Stimulated activated CD4-positive, alpha-beta T cell treated with anti-CD3 and anti-CD28 coated beads, Interleukin-12 subunit alpha, Interleukin-12 subunit beta, amount 100 ng/mL, for 48 hours (primary cell): ENCODE measurements at regions not wholly inside any gene's neighbourhood (a gene's known extent, or its start where the extent isn't known, plus 50 kb on each side); places are given as distances from the start of the nearest gene placed in this dataset.
"Not testable (repeated sequence)": the region's sequence is repeated elsewhere in the genome, so short reads cannot be mapped to it uniquely, and the experiment has no call there.

ENCODE experiments used
- DNase-seq, 3 donors: peaks; one replicate each; pipeline ENCODE4 v3.0.0-alpha.2; 2020; ENCODE audit warnings: low read depth in 2 of 3, low spot score in 1 of 3

DNA sequence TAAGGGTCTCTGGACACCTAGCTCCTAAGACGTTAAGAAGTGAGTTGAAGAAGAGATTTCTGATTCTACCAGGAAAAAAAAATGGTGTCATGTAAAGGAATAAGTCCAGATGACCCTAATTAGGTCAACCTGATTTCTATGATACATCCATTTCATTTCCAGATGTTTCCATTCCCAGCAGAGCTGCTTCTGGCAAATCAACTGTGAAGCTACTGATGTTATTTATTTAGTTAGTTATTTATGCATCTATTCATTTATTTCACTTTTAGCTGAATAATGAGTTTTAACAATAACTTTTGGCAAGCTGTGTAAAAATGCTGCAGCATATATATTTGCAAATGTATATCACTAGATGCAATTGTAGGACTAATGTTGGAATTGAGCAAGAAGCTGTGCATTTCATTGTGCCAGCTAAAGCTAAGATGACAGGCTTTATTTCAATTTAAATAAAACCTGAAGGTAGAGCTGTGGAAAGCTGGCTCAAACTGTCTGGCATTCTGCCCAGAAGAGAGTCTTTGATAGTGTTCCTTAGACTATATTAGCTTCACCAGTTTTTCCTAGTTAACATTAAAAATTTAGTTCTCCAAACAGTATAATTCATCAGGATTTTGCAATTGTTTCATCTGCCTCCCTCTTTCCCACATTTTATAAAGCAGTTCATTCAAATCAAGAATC, 1164.4 kb upstream of the ADGRL4 start:
- no peak for DNase-seq

DNA sequence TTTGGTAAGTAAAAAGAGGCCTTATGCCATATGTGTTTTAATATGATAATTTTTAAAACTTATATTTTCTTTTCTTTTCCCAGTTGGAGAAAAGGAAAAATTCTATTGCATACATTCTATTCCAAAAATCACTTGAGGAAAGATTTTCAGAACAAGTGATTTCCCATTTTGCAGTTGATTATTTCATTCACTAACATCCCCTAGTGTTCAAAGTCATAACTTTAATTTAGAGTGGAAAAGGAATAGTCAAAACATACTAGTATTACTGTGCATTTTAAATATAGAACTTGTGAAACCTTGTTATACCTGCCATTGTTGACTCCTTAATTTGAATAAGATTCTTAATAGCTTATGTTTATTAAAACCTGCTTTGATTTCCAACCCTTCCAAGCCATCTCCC, 1157.6 kb upstream of the ADGRL4 start:
- DNase-seq = no peak

DNA sequence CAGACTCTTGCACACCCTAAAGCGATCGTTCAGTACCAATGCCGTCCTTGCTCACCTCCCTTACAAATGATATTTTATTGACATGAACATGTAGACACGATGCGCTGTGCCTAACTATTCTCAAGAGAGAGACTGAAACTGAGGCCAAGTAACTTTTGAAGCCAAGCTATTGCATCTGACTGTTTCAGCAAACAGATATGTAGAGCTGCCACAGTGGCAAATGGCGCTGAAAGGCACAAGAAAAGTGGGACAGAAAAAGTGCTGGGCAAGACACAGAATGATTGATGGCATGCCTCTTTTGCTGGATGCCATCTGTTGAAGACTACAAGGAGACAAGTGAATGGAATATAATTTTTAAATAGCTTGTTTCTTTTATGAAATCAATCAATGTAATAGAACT, 1157.2 kb upstream of the ADGRL4 start:
- DNase-seq = no peak

DNA sequence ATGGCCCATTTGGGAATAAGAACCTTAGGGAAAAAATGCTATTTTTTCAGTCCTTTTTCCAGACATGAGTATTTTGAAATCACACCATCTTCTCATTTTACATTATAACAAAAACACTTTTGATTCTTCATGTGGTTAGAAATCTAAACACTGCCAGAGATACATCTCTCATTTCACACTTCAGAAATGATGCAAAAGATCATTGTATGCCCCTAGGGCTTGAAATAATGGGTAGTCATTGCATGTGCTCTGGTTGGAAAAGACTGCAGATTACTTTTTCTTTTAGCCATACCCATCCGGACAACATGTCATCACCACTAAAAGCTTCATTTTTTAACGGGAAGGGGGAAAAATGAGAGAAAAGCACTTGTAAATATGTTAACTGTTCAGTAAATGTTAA, 1152.2 kb upstream of the ADGRL4 start:
- DNase-seq = no peak

DNA sequence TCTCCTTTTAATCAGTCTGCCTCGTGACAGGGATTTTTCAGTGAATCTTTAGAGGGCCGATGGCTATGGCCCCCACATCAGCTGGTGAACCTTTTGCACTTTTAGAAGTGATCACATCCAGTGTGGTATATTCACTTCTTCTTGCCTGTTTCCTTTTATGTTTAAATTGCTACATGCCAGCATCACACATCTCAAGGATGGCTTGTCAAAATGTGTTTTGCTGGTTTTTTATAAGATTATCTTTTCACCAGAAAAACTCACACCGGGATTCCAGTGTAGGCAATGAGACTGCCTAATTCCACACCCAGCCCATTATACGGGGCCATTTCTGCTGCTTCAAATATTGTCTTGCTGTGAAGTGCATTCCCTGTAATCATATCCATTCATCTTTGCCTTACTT, 1151.7 kb upstream of the ADGRL4 start:
- DNase-seq = no peak

- no peak for DNase-seq
These were observed 1148.8 kb upstream of the ADGRL4 start for GRCh38 chr1:80155371-80155770.

DNA sequence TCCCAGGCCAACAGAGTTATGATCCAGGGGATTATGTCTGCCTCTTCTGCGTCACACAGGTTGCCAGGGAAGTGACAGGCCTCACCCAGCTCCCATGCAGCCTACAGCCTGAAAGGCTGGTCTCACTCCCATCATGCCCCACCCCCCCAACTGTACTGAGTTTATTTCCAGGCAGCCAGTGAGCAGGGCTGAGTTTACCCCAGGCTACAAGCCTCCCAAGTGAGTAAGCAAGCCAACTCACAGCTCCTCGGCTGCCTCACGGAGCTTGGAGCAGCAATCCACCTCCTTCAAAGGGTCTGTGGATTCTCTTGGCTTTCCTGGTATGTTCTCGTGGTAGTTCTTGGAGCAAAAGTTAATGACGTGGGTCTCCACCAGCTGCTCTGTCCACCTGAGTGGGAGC, 1147.6 kb upstream of the ADGRL4 start:
- DNase-seq = no peak

DNA sequence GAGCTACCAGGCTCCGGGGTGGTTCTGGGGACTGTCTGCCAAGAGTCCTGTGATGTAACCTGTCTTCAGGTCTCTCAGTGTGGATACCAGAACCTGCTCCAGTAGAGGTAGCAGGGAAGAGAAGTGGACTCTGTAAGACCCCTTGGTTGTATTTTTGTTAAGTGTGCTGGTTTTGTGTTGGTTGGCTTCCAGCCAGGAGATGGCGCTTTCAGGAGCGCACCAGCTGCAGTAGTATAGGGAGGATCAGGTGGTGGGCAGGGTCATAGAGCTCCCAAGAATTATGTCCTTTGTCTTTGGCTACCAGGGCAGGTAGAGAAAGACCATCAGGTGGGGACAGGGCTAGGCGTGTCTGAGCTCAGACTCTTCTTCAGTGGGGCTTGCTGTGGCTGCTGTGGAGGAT, 1147.2 kb upstream of the ADGRL4 start:
- DNase-seq = no peak

DNA sequence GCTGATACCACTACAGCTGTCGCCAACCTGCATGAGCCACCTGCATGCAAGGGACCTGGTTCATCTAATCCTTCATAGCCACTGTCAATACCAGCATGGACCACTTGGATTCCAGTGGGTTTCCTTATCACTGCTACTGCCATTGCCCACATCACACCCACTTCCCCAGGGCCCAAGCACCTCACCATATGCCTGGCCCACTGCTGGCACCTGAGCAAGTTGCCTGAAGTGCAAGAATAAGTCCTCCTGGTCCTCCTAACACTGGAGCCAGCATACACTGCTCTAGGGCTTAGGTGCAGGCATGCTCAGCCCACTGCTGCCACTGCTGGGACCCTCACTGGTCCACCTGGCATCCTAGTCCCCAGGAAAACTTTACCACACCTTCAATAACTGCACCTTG, 1136.8 kb upstream of the ADGRL4 start:
- no peak for DNase-seq

GRCh38 chr1:80137946-80138602, 1131.5 kb upstream of the ADGRL4 start:
- not testable (repeated sequence) for DNase-seq

GRCh38 chr1:80113168-80114038, 1106.9 kb upstream of the ADGRL4 start:
- no peak for DNase-seq

DNA sequence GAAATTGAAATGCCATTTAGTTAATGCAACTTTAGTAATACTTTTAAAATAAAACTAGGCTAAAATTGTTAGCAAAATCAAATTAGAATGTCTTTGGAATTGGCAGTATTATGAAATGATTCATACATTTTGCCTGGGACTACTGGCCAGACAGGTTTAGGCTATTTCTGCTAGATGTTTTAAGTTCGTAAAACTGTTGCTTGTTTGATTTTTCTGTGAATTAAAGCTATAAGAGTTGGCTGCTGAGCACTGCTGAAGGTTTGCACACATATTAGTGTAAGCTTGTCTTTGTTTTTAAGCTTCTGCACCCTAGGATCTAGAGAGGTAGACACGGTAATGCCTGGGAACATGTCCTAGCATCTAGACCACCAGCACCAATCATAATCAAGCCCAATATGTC, 1094.6 kb upstream of the ADGRL4 start:
- DNase-seq = no peak

DNA sequence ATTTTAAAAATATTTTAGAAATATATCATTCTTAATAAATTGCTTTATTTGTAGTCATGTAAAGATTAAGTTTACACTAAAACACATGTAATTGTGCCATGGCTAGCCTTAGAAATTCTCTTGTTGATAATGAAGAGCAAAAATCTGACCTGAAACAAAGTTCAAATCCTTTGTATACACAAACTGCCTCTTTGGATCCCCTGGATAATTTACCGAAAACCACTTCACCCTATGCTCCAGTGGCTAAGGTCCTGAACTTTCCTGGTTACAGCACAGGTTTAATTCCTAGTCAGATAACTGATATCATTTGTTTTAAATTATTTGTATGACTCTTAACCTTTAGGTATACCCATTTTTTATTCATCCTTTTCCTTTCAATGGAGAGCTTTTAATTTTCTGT, 1093.2 kb upstream of the ADGRL4 start:
- DNase-seq = no peak

DNA sequence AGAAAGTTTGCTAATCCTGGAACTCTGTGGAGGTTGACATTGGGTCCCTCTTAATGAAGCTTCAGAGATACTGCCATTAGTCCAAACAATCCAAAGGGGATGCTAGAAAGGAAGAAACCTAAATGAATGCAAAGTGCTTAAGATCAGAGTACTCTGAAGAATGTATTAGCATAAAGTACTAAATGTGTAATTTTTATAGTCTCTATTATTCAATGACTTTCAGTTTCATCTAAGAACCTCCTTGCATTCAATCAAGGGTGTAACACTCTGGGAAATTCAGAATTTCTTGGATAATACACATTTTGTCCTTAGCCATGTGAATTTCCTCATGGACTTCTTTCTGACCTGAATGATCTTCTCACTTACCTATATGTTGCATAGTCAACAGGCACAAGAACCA, 1078.5 kb upstream of the ADGRL4 start:
- DNase-seq = no peak

DNA sequence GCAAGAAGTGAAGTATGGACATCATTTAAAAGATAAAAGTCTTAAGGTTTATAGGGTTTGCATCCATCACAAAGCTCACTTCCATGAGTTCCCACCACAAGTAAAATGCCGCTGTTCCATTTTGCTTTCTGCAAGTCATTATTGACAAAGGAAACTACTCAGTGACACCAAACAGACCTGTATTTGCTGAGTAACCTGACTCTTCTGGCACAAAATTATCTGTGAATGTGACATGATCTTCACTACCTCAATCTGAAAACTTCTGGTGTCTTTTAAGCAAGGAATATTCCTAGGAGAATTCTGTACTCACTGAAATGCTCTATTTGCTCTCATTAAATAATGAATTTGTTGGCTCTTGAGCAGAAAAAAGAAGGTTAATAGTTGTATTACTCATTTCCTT, 1077.4 kb upstream of the ADGRL4 start:
- DNase-seq = no peak

- no peak for DNase-seq
These were observed 1069.9 kb upstream of the ADGRL4 start for GRCh38 chr1:80076469-80076868.

GRCh38 chr1:80075351-80075750, 1068.8 kb upstream of the ADGRL4 start:
- no peak for DNase-seq

- no peak for DNase-seq
These were observed 1066.0 kb upstream of the ADGRL4 start for GRCh38 chr1:80072563-80072962.

GRCh38 chr1:80066060-80066459, 1059.5 kb upstream of the ADGRL4 start:
- no peak for DNase-seq

- no peak for DNase-seq
These were observed 1058.0 kb upstream of the ADGRL4 start for GRCh38 chr1:80064524-80064923.

- no peak for DNase-seq
These were observed 1053.4 kb upstream of the ADGRL4 start for GRCh38 chr1:80059940-80060339.

DNA sequence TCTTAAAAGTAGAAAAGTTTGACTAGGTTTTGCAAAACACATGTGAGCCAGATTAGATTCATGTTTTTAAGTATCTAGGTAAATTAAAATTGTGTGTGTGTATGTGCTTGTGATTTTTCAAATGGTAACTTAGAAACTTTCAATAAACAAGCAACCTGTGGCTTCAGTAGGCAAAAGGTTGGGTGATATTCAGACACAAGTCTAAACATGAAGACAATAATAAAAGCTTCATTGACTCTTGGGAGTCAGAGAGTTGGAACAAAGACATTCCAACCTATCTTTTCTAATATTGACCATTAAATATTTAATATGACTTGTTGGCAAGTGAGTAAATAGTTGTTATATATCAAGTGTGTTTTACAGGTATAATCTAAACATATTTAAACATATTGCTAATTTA, 1049.6 kb upstream of the ADGRL4 start:
- DNase-seq = no peak
